ENCODE measurements at regions not wholly inside any gene's neighbourhood (a gene's known extent, or its start where the extent isn't known, plus 50 kb on each side); places are given as distances from the start of the nearest gene placed in this dataset.

GRCh38 chr11:43579171-43579918 lies 101.2 kb upstream of the HSD17B12 start:
- peaks cover 13% of the 10 kb centered on the region for H3K4me1 ChIP-seq
- in situ Hi-C loops (cut with MboI; ENCODE audit: low sequenced_read_pairs) = no loop called here

DNA sequence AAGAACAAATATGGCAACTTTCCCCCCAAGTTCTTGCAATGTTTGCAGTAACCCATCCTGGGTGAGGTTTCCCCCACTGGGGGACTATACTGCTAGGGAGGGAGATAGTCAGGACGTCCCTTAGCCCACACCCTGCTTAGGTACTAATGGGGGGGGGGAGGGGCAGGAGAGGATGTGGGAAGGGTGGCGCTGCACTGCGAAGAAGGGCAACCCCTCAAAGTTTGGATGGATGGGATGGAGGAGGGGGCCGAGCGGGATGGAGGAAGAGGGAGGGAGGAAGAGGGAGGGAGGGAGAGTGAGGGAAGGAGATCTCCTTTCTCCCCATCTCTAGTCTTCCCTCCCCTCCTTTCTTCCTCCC lies 100.6 kb upstream of the HSD17B12 start:
- H3K27me3 ChIP-seq (ENCODE audit: low read depth) = peaks cover 87% of the 10 kb centered on the region
- no peaks in the 10 kb centered on the region for H3K9me3 ChIP-seq
- H3K36me3 ChIP-seq (replicated peaks) = no peaks in the 10 kb centered on the region
- in situ Hi-C loops (cut with MboI; ENCODE audit: low sequenced_read_pairs) = no loop called here
- H3K4me1 ChIP-seq = peaks cover 13% of the 10 kb centered on the region
- H3K4me3 ChIP-seq = peak overlapping the region; percentile 35
- no peak for DNase-seq (ENCODE audit: low spot score in 2 of 2)

More at GRCh38 chr11:43579171-43579918, 101.2 kb upstream of the HSD17B12 start:
- peak; percentile 32 to 64 for DNase-seq (ENCODE audit: low spot score in 2 of 2)
- Histone ChIP-seq H3K27me3 (ENCODE audit: low read depth) (peaks cover 93% of the 10 kb centered on the region), H3K4me3 (peak overlapping the region; percentile 35), H3K9me3 (no peaks in the 10 kb centered on the region), H3K36me3 (replicated peaks) (no peaks in the 10 kb centered on the region)

GRCh38 chr11:43580735-43581369 lies 99.7 kb upstream of the HSD17B12 start:
- Histone ChIP-seq H3K36me3 (replicated peaks) (no peaks in the 10 kb centered on the region), H3K4me1 (peaks cover 10% of the 10 kb centered on the region), H3K9me3 (no peaks in the 10 kb centered on the region), H3K27me3 (ENCODE audit: low read depth) (peaks cover 84% of the 10 kb centered on the region), H3K4me3 (peak overlapping the region; percentile 16)
- in situ Hi-C loops (cut with MboI; ENCODE audit: low sequenced_read_pairs) = no loop called here
- DNase-seq (ENCODE audit: low spot score in 2 of 2) = no peak

GRCh38 chr11:43581370-43582023 lies 99.0 kb upstream of the HSD17B12 start:
- peaks cover 80% of the 10 kb centered on the region for H3K27me3 ChIP-seq (ENCODE audit: low read depth)
- no peaks in the 10 kb centered on the region for H3K9me3 ChIP-seq
- peak overlapping the region; percentile 16; the same call in 1 of the 2 replicates for H3K4me3 ChIP-seq
- DNase-seq (ENCODE audit: low spot score in 2 of 2) = no peak
- in situ Hi-C loops (cut with MboI; ENCODE audit: low sequenced_read_pairs) = no loop called here
- no peaks in the 10 kb centered on the region for H3K36me3 ChIP-seq (replicated peaks)
- peaks cover 4% of the 10 kb centered on the region for H3K4me1 ChIP-seq

GRCh38 chr11:43582024-43582862 lies 98.3 kb upstream of the HSD17B12 start:
- in situ Hi-C loops (cut with MboI; ENCODE audit: low sequenced_read_pairs) = no loop called here
- Histone ChIP-seq H3K27me3 (ENCODE audit: low read depth) (peaks cover 73% of the 10 kb centered on the region), H3K4me1 (no peaks in the 10 kb centered on the region), H3K9me3 (no peaks in the 10 kb centered on the region), H3K36me3 (replicated peaks) (no peaks in the 10 kb centered on the region), H3K4me3 (no peak overlapping the region)
- no peak for DNase-seq (ENCODE audit: low spot score in 2 of 2)

- no peaks in the 10 kb centered on the region for H3K36me3 ChIP-seq (replicated peaks)
- no peak for DNase-seq (ENCODE audit: low spot score in 2 of 2)
- H3K4me1 ChIP-seq = no peaks in the 10 kb centered on the region
- in situ Hi-C loops (cut with MboI; ENCODE audit: low sequenced_read_pairs) = no loop called here
- H3K4me3 ChIP-seq = no peak overlapping the region
- H3K27me3 ChIP-seq (ENCODE audit: low read depth) = peaks cover 65% of the 10 kb centered on the region
- H3K9me3 ChIP-seq = no peaks in the 10 kb centered on the region
These were observed 97.6 kb upstream of the HSD17B12 start for GRCh38 chr11:43582863-43583462.

- H3K9me3 ChIP-seq = no peaks in the 10 kb centered on the region
- H3K27me3 ChIP-seq (ENCODE audit: low read depth) = peaks cover 60% of the 10 kb centered on the region
- no peaks in the 10 kb centered on the region for H3K36me3 ChIP-seq (replicated peaks)
- in situ Hi-C loops (cut with MboI; ENCODE audit: low sequenced_read_pairs) = no loop called here
- no peak for DNase-seq (ENCODE audit: low spot score in 2 of 2)
- no peak overlapping the region for H3K4me3 ChIP-seq
- H3K4me1 ChIP-seq = no peaks in the 10 kb centered on the region
These were observed 97.0 kb upstream of the HSD17B12 start for GRCh38 chr11:43583548-43583947.

DNA sequence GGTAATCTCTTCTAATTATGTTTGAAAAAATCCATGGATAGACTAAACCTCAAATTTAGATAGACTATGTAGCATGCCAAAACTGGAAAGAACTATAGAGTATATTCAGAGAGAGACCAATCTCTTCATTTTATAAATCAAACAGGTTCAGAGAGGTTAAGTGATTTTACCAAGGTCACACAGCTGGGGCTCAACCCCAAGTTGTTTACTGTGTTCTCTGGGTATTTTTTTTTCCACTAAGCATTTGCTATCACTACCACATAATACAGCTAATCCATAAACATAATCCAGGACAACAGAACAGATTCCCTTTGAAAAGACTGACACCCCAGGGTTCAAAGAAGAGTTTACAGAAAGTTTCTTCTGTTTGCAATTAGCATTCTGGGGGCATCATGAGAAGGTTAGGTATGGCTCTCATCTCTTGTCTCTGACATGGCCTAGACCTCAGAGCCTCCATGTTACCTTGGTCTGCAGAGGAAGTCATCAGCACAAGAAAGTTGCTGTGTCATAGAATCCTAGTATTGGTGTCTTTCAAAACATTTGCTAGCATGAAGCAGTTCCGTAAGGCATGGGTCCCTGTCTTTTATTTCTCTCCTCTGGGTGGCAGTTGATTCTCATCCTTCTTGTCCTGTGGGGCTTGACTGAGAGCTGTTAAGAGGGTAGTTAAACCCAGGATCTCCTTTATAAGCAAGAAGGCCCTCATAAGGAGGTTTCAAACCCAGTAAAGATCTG lies 94.5 kb upstream of the HSD17B12 start:
- Histone ChIP-seq H3K4me1 (no peaks in the 10 kb centered on the region), H3K27me3 (ENCODE audit: low read depth) (peaks cover 41% of the 10 kb centered on the region), H3K4me3 (no peak overlapping the region), H3K9me3 (no peaks in the 10 kb centered on the region), H3K36me3 (replicated peaks) (no peaks in the 10 kb centered on the region)
- DNase-seq (ENCODE audit: low spot score in 2 of 2) = no peak
- in situ Hi-C loops (cut with MboI; ENCODE audit: low sequenced_read_pairs) = no loop called here

GRCh38 chr11:43589601-43590250 lies 90.8 kb upstream of the HSD17B12 start:
- no peak for DNase-seq (ENCODE audit: low spot score in 2 of 2)
- H3K9me3 ChIP-seq = no peaks in the 10 kb centered on the region
- H3K36me3 ChIP-seq (replicated peaks) = no peaks in the 10 kb centered on the region
- in situ Hi-C loops (cut with MboI; ENCODE audit: low sequenced_read_pairs) = no loop called here
- H3K4me3 ChIP-seq = no peak overlapping the region
- H3K4me1 ChIP-seq = no peaks in the 10 kb centered on the region
- peaks cover 27% of the 10 kb centered on the region for H3K27me3 ChIP-seq (ENCODE audit: low read depth)

DNA sequence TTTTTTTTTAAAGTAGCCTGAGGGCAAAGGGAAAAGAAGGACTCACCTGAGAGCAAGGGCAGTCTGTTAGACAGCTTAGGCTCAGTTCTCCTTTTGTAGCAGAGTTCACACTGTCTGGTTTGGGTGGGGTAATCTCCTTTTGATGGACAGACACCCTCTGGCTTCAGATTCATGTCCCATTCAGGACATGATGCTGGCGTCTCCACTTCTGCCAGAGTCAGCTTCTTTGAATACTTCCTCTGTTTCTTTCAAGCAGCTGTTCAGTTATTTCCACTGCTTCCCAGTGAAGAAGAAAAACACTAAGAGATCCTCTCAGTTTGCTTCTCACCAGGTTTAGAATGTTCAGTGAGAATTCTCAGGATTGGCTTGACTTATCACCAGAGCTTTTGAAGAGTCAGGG lies 79.0 kb upstream of the HSD17B12 start:
- no peaks in the 10 kb centered on the region for H3K9me3 ChIP-seq
- H3K4me1 ChIP-seq = no peaks in the 10 kb centered on the region
- no peak for DNase-seq (ENCODE audit: low spot score in 2 of 2)
- no peak overlapping the region for H3K4me3 ChIP-seq
- no peaks in the 10 kb centered on the region for H3K36me3 ChIP-seq (replicated peaks)
- peaks cover 8% of the 10 kb centered on the region for H3K27me3 ChIP-seq (ENCODE audit: low read depth)
- in situ Hi-C loops (cut with MboI; ENCODE audit: low sequenced_read_pairs) = no loop called here

DNA sequence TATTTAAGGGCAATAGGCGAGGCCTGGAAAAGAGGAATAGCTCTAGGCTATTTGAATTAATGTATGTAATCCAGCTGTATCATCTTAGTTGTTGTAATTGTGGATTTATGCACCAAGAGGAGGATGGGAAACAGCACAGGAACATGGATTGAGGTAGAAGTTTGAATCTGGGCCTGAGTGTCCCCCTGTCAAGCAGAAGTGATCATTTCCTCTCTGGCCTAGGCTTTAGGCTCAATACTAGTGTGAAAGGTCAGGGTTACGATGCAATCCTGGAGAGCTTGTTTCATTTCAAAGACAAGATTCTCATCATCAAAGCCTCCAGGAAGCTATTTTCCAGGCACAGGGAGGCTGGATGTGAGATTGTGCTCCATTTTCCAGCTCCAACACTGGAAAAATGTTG lies 77.9 kb upstream of the HSD17B12 start:
- no peaks in the 10 kb centered on the region for H3K4me1 ChIP-seq
- H3K27me3 ChIP-seq (ENCODE audit: low read depth) = peaks cover 8% of the 10 kb centered on the region
- no peaks in the 10 kb centered on the region for H3K9me3 ChIP-seq
- H3K36me3 ChIP-seq (replicated peaks) = no peaks in the 10 kb centered on the region
- in situ Hi-C loops (cut with MboI; ENCODE audit: low sequenced_read_pairs) = no loop called here
- H3K4me3 ChIP-seq = no peak overlapping the region
- no peak for DNase-seq (ENCODE audit: low spot score in 2 of 2)

DNA sequence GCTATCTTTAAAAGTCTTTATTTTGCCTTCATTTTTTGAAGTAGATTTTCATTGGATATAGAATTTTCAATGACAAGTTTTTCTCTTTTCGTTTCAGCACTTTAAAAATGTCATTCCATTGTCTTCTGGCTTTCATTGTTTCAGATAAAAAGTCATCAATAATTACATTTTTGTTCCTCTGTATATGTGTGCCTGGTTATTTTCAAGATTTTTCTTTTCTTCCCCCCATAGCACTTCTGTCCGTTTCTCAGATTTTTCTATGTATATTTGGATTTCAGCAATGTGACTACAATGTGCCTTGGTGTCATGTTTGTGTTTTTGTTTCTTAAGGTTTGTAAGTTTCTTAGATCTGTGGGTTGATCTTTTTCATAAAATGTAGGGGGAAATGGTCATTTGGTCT lies 66.3 kb upstream of the HSD17B12 start:
- Histone ChIP-seq H3K36me3 (replicated peaks) (no peaks in the 10 kb centered on the region), H3K4me3 (no peak overlapping the region), H3K9me3 (peaks cover 4% of the 10 kb centered on the region; the same call in 1 of the 2 replicates), H3K27me3 (ENCODE audit: low read depth) (peaks cover 4% of the 10 kb centered on the region), H3K4me1 (no peaks in the 10 kb centered on the region)
- DNase-seq (ENCODE audit: low spot score in 2 of 2) = no peak
- in situ Hi-C loops (cut with MboI; ENCODE audit: low sequenced_read_pairs) = no loop called here

Measured in HAP-1 (cell line).